ENCODE measurements at regions not wholly inside any gene's neighbourhood (a gene's known extent, or its start where the extent isn't known, plus 50 kb on each side); places are given as distances from the start of the nearest gene placed in this dataset.

- Histone ChIP-seq H3K4me2 (ENCODE audit: insufficient read depth, low read length, poor library complexity, severe bottlenecking) (no peak overlapping the region), H3K9ac (ENCODE audit: low read depth, low read length, poor library complexity) (no peak overlapping the region), H3K18ac (ENCODE audit: low read length) (no peak overlapping the region), H3K36me3 (replicated peaks in 1 of 2; ENCODE audit: control insufficient read depth in 2 of 2, insufficient read depth in 2 of 2, low read length in 2 of 2) (no peaks in the 10 kb centered on the region), H4K91ac (ENCODE audit: low read depth, low read length, poor library complexity) (no peak overlapping the region), H4K8ac (ENCODE audit: low read depth, low read length) (no peak overlapping the region), H2BK15ac (ENCODE audit: low read length) (no peak overlapping the region), H3K79me1 (ENCODE audit: low read depth, low read length) (no peaks in the 10 kb centered on the region), H2BK5ac (ENCODE audit: low read length) (no peak overlapping the region), H3K23ac (ENCODE audit: low read depth, low read length, poor library complexity) (no peak overlapping the region), H3K4ac (ENCODE audit: low read length) (no peak overlapping the region), H3K14ac (ENCODE audit: low read length) (no peak overlapping the region), H2BK120ac (ENCODE audit: low read depth, low read length) (no peak overlapping the region), H3K4me1 (ENCODE audit: control insufficient read depth in 2 of 2, insufficient read depth in 1 of 2, low read depth in 1 of 2, low read length in 2 of 2) (peaks cover 0 to 12% of the 10 kb centered on the region in 2 donors), H3K27ac (replicated peaks; ENCODE audit: low read length) (no peak overlapping the region), H3K27me3 (ENCODE audit: control insufficient read depth in 3 of 3, insufficient read depth in 3 of 3, low read depth in 1 of 3, low read length in 3 of 3) (peaks cover 0 to 9% (median 0%) of the 10 kb centered on the region in 3 experiments), H2BK12ac (ENCODE audit: low read length) (peak overlapping the region; percentile 3), H2AFZ (ENCODE audit: low read length) (no peak overlapping the region), H3K9me3 (replicated peaks in 1 of 2; ENCODE audit: control insufficient read depth in 2 of 2, insufficient read depth in 1 of 2, low read depth in 1 of 2, low read length in 2 of 2) (no peaks in the 10 kb centered on the region), H3K4me3 (ENCODE audit: low read length in 2 of 2) (no peak overlapping the region), H2AK5ac (ENCODE audit: low read depth, low read length) (peak overlapping the region; percentile 12)
- no peak for DNase-seq (ENCODE audit: low spot score)
- WGBS, 2 donors (ENCODE audit: extremely low coverage in 2 of 2, insufficient read length in 2 of 2, insufficient replicate concordance in 1 of 2), result no CpG with 5 or more reads among the region's 11 CpGs
These were observed 243.8 kb downstream of the RPS24 start for GRCh38 chr10:78277314-78278057.

DNA sequence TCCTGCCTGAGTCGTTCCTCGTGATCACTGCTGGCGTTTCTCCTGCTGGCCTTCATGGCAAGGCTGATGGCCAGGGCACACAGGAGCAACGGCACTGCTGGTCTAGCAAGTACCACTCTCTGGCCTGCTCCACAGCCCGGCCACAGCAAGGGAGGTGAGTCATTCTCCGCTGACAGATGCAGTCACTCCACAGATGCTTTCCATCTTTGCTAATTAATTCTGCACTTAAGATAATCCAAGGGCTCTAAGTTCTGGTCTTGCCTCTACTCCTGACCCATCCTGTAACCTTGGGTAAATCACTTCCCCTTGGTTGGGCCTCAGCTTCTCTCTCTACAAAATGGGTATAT lies 244.4 kb downstream of the RPS24 start:
- peak overlapping the region; percentile 12 for H2AK5ac ChIP-seq (ENCODE audit: low read depth, low read length)
- H2BK15ac ChIP-seq (ENCODE audit: low read length), result no peak overlapping the region
- WGBS, 2 donors (ENCODE audit: extremely low coverage in 2 of 2, insufficient read length in 2 of 2, insufficient replicate concordance in 1 of 2), result no CpG with 5 or more reads among the region's 6 CpGs

GRCh38 chr10:78279756-78280155 lies 246.1 kb downstream of the RPS24 start:
- H4K91ac ChIP-seq (ENCODE audit: low read depth, low read length, poor library complexity), result no peak overlapping the region
- H2BK12ac ChIP-seq (ENCODE audit: low read length), result no peak overlapping the region
- H3K14ac ChIP-seq (ENCODE audit: low read length), result no peak overlapping the region
- no peak overlapping the region for H3K27ac ChIP-seq (replicated peaks; ENCODE audit: low read length)
- H2AK5ac ChIP-seq (ENCODE audit: low read depth, low read length), result no peak overlapping the region
- H3K9ac ChIP-seq (ENCODE audit: low read depth, low read length, poor library complexity), result no peak overlapping the region
- no peak overlapping the region for H3K4me2 ChIP-seq (ENCODE audit: insufficient read depth, low read length, poor library complexity, severe bottlenecking)
- H3K9me3 ChIP-seq (replicated peaks in 1 of 2; ENCODE audit: control insufficient read depth in 2 of 2, insufficient read depth in 1 of 2, low read depth in 1 of 2, low read length in 2 of 2), result no peaks in the 10 kb centered on the region
- H3K18ac ChIP-seq (ENCODE audit: low read length), result no peak overlapping the region
- H2BK5ac ChIP-seq (ENCODE audit: low read length), result no peak overlapping the region
- no CpG with 5 or more reads among the region's 7 CpGs for WGBS, 2 donors (ENCODE audit: extremely low coverage in 2 of 2, insufficient read length in 2 of 2, insufficient replicate concordance in 1 of 2)
- H3K27me3 ChIP-seq (ENCODE audit: control insufficient read depth in 3 of 3, insufficient read depth in 3 of 3, low read depth in 1 of 3, low read length in 3 of 3), result peaks cover 0 to 2% (median 0%) of the 10 kb centered on the region in 3 experiments
- DNase-seq (ENCODE audit: low spot score), result no peak
- H2BK120ac ChIP-seq (ENCODE audit: low read depth, low read length), result no peak overlapping the region
- H3K79me1 ChIP-seq (ENCODE audit: low read depth, low read length), result no peaks in the 10 kb centered on the region
- H3K4ac ChIP-seq (ENCODE audit: low read length), result no peak overlapping the region
- no peak overlapping the region for H4K8ac ChIP-seq (ENCODE audit: low read depth, low read length)
- H2BK15ac ChIP-seq (ENCODE audit: low read length), result no peak overlapping the region
- H3K4me1 ChIP-seq (ENCODE audit: control insufficient read depth in 2 of 2, insufficient read depth in 1 of 2, low read depth in 1 of 2, low read length in 2 of 2), result peaks cover 9 to 28% of the 10 kb centered on the region in 2 donors
- no peak overlapping the region for H3K4me3 ChIP-seq (ENCODE audit: low read length in 2 of 2)
- H3K36me3 ChIP-seq (replicated peaks in 1 of 2; ENCODE audit: control insufficient read depth in 2 of 2, insufficient read depth in 2 of 2, low read length in 2 of 2), result no peaks in the 10 kb centered on the region
- no peak overlapping the region for H3K23ac ChIP-seq (ENCODE audit: low read depth, low read length, poor library complexity)
- H2AFZ ChIP-seq (ENCODE audit: low read length), result no peak overlapping the region

More for the DNA sequence above, 244.4 kb downstream of the RPS24 start:
- no peaks in the 10 kb centered on the region for H3K9me3 ChIP-seq (replicated peaks in 1 of 2; ENCODE audit: control insufficient read depth in 2 of 2, insufficient read depth in 1 of 2, low read depth in 1 of 2, low read length in 2 of 2)
- no peak overlapping the region for H2AFZ ChIP-seq (ENCODE audit: low read length)
- H3K27me3 ChIP-seq (ENCODE audit: control insufficient read depth in 3 of 3, insufficient read depth in 3 of 3, low read depth in 1 of 3, low read length in 3 of 3), result peaks cover 0 to 5% (median 0%) of the 10 kb centered on the region in 3 experiments
- no peak overlapping the region for H3K14ac ChIP-seq (ENCODE audit: low read length)
- no peak for DNase-seq (ENCODE audit: low spot score)
- no peak overlapping the region for H3K4ac ChIP-seq (ENCODE audit: low read length)
- H2BK120ac ChIP-seq (ENCODE audit: low read depth, low read length), result no peak overlapping the region
- H3K36me3 ChIP-seq (replicated peaks in 1 of 2; ENCODE audit: control insufficient read depth in 2 of 2, insufficient read depth in 2 of 2, low read length in 2 of 2), result no peaks in the 10 kb centered on the region
- H3K4me2 ChIP-seq (ENCODE audit: insufficient read depth, low read length, poor library complexity, severe bottlenecking), result no peak overlapping the region
- H4K8ac ChIP-seq (ENCODE audit: low read depth, low read length), result no peak overlapping the region
- no peak overlapping the region for H4K91ac ChIP-seq (ENCODE audit: low read depth, low read length, poor library complexity)
- no peak overlapping the region for H3K9ac ChIP-seq (ENCODE audit: low read depth, low read length, poor library complexity)
- no peak overlapping the region for H2BK5ac ChIP-seq (ENCODE audit: low read length)
- H3K4me1 ChIP-seq (ENCODE audit: control insufficient read depth in 2 of 2, insufficient read depth in 1 of 2, low read depth in 1 of 2, low read length in 2 of 2), result peaks cover 4 to 18% of the 10 kb centered on the region in 2 donors
- H3K18ac ChIP-seq (ENCODE audit: low read length), result no peak overlapping the region
- no peak overlapping the region for H3K4me3 ChIP-seq (ENCODE audit: low read length in 2 of 2)
- H3K79me1 ChIP-seq (ENCODE audit: low read depth, low read length), result no peaks in the 10 kb centered on the region
- H3K27ac ChIP-seq (replicated peaks; ENCODE audit: low read length), result no peak overlapping the region
- H2BK12ac ChIP-seq (ENCODE audit: low read length), result peak overlapping the region; percentile 3
- H3K23ac ChIP-seq (ENCODE audit: low read depth, low read length, poor library complexity), result no peak overlapping the region

DNA sequence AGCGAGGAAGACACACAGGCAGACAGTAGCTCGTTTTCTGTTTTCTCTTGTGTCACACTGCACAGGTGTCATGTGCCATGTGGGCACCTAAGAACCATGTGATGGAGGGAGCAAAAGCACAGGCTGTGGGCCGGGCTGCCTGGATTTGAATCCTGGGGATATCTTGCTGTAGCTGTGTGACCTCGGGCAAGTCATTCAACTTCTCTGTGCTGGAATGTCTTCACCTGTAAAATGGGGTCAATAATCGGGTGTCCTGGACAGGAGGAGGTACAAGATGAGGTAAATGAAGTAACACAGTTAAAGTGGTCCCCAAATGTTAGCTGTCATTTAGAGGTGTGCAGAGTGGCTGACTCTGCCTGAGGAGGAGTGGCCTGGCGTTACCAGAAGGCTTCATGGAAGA lies 246.9 kb downstream of the RPS24 start:
- H2BK5ac ChIP-seq (ENCODE audit: low read length), result no peak overlapping the region
- WGBS, 2 donors (ENCODE audit: extremely low coverage in 2 of 2, insufficient read length in 2 of 2, insufficient replicate concordance in 1 of 2), result no CpG with 5 or more reads among the region's 6 CpGs
- no peak overlapping the region for H3K23ac ChIP-seq (ENCODE audit: low read depth, low read length, poor library complexity)
- no peak overlapping the region for H3K14ac ChIP-seq (ENCODE audit: low read length)
- H3K27ac ChIP-seq (replicated peaks; ENCODE audit: low read length), result no peak overlapping the region
- H2AFZ ChIP-seq (ENCODE audit: low read length), result no peak overlapping the region
- H2AK5ac ChIP-seq (ENCODE audit: low read depth, low read length), result no peak overlapping the region
- H3K4me3 ChIP-seq (ENCODE audit: low read length in 2 of 2), result no peak overlapping the region
- no peak overlapping the region for H2BK12ac ChIP-seq (ENCODE audit: low read length)
- DNase-seq (ENCODE audit: low spot score), result no peak
- no peaks in the 10 kb centered on the region for H3K9me3 ChIP-seq (replicated peaks in 1 of 2; ENCODE audit: control insufficient read depth in 2 of 2, insufficient read depth in 1 of 2, low read depth in 1 of 2, low read length in 2 of 2)
- no peak overlapping the region for H3K18ac ChIP-seq (ENCODE audit: low read length)
- H3K4me1 ChIP-seq (ENCODE audit: control insufficient read depth in 2 of 2, insufficient read depth in 1 of 2, low read depth in 1 of 2, low read length in 2 of 2), result peaks cover 9 to 28% of the 10 kb centered on the region in 2 donors
- H3K9ac ChIP-seq (ENCODE audit: low read depth, low read length, poor library complexity), result no peak overlapping the region
- peaks cover 0 to 2% (median 0%) of the 10 kb centered on the region in 3 experiments for H3K27me3 ChIP-seq (ENCODE audit: control insufficient read depth in 3 of 3, insufficient read depth in 3 of 3, low read depth in 1 of 3, low read length in 3 of 3)
- H4K91ac ChIP-seq (ENCODE audit: low read depth, low read length, poor library complexity), result no peak overlapping the region
- H3K4ac ChIP-seq (ENCODE audit: low read length), result no peak overlapping the region
- no peak overlapping the region for H2BK120ac ChIP-seq (ENCODE audit: low read depth, low read length)
- no peak overlapping the region for H3K4me2 ChIP-seq (ENCODE audit: insufficient read depth, low read length, poor library complexity, severe bottlenecking)
- no peaks in the 10 kb centered on the region for H3K79me1 ChIP-seq (ENCODE audit: low read depth, low read length)
- no peaks in the 10 kb centered on the region for H3K36me3 ChIP-seq (replicated peaks in 1 of 2; ENCODE audit: control insufficient read depth in 2 of 2, insufficient read depth in 2 of 2, low read length in 2 of 2)
- H2BK15ac ChIP-seq (ENCODE audit: low read length), result no peak overlapping the region
- no peak overlapping the region for H4K8ac ChIP-seq (ENCODE audit: low read depth, low read length)

All from neuronal stem cell (in vitro differentiated cells).